ENCODE measurements at regions not wholly inside any gene's neighbourhood (a gene's known extent, or its start where the extent isn't known, plus 50 kb on each side); places are given as distances from the start of the nearest gene placed in this dataset.
"Not testable (repeated sequence)": the region's sequence is repeated elsewhere in the genome, so short reads cannot be mapped to it uniquely, and the experiment has no call there.

DNA sequence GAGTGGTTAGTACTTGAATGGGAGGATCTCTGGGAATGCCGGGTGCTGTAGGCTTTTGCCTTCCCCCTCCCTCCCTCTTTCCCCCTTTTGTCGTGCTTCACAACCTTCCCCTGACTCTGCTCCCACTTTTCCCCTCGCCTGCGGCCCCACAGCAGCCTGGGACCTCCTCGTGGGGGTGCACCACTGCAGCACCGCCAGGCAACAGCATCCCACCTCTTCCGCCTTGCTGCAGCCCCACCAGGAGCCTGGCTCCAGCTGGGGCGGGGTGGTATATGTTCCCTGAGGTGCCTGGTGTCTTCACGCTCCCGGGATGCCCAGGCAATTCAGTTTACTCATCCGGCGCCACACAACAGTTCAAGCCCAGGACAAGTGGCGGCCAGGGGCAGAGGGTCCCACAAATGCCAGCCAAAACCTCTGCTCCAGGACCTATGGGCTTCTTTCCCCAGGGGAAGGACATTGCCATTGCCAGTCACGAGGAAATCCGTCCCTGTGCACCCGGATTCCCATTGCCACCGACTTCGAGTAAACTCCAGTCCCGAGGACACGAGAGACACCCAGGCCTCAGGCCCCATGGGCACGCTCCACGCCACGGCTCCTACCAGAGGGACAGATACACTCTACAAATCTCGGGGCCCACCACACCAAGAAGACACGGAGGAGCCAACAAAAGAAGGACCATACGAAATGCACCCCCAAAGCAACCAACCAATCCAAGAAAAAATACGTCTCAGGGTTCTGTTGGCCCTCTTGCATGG lies 181.7 kb downstream of the ALG10 start:
- no peak for DNase-seq

DNA sequence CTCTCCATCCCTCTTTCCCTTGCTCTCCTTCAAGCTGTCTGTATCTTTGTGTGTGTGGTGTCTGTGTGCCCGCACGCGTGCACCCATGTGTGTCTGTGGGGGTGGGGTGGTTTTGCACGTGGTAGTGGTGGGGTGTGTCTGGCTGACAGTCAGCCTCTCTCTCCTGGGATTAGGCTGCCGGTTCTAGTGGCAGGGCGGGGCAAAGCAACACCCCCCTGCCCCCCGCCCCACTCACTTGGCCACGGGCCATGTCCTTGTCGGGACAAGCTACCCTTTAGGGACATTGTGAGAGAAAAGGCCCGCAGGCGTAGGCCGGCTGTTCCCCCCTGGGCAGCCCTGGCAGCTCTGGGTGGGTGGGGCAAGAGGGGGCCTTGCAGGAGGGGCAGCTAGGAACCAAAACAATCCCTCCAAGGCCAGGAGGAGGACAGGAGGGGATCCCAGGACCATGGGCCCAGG lies 182.6 kb downstream of the ALG10 start:
- no peak for DNase-seq

DNA sequence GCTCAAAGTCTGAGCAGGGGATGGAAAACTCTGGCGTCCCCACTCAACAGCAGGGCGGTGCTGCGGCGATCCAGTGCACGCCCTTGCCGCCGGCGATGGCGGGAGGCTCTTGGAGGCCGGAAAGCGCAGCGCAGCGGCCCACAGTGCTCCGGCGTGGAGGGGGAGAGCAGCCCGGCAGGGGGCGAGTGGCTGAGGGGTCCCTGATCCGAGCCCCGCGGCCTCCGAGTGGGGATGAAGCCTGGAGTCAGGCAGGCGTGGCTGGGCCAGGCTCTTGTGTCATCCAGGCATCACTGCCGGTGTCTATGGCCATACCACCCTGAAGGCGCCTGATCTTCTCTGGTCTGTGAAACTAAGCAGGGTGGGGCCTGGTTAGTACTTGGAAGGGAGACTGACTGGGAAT lies 183.1 kb downstream of the ALG10 start:
- DNase-seq: no peak

DNA sequence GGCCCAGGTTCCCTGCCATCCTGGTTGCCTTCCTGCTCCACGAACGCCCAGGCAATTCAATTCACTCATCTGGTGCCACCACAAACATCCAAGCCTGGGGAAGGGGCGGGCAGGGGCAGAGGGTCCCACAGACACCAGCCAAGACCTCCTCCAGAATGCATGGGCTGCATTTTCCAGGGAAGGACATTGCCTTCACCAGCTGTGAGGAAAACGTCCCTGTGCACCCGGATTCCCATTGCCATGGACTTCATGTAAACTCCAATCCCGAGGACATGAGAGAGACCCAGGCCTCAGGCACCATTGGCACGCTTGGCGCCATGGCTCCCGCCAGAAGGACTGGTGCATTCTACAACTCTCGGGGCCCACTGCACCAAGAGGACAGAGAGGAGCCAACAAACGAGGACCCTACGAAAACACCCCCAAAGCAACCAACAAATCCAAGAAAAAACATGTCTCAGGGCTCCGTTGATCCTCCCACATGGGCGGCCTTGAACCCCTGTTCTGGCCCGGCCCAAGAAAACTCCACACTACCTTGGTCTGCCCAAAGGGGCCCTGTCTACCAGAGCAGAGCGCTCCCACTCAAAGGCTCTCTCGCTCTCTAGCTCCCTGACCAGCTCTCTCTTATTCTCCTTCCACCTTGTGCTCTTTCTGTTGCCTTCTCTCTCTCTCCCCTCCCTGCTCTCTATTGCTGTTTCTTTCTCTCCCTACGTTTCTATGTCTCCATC lies 183.9 kb downstream of the ALG10 start:
- no peak for DNase-seq

DNA sequence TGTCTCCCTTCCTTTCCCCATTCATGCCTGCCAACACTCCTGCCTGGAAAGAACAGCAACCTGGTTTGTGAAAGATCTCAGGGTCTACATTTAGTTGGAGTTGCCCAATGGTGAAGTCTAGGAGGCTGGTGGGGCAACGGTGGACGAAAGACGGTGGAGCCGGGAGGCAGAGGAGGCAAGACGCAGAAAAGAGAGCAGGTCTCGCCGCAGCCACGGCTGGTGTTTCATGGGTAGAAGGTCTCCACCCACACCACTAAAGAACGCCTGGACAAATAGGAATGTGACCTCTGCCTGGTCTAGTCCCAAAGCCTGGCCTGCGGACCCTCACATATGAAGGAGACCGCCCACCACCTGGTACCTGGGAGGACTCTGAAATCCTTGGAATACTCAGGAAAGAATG lies 185.6 kb downstream of the ALG10 start:
- no peak for DNase-seq

DNA sequence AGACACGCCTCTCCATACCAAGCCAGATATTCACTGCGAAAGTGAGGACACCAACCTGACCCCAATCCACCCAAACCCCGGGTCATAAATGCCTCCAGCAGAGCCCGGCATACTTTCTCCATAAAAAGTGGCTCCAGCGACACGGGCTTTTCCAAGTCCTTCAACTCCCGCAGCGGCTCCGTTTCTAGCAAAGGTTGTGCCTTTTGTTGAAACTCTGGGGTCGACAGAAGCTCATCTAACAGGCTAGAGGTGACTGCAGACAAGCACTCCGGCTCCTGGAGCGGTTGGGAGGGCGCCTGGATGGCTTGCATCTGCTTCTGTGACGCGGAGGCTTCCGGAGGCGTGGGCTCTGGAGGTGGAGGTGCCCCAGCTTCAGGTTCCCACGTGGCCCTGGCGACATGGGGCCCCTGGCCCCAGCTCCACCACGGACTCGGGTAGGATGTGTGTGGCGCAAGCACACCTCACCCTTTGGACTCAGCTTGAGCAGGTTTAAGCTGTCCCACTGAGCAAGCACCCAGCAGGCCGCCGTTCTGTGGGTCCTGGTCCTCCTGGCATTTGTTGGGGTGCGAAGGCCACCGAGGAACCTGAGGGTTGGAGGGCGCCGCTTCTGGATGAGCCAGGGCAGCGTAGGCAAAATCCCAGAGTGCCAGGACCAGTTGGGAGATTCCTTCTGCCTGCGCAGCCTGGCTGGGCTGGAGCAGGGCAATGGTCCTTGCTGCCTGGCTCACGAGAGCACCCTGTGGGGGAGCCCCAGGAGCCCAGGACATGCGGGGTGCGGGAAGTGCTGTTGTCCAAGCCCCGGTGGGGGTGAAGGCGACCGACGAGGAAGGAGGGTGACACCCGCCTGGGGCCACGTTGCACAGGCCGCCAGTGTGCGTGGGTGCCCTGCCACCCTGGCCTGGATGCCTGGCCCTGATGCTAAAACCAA lies 186.3 kb downstream of the ALG10 start:
- DNase-seq: no peak

DNA sequence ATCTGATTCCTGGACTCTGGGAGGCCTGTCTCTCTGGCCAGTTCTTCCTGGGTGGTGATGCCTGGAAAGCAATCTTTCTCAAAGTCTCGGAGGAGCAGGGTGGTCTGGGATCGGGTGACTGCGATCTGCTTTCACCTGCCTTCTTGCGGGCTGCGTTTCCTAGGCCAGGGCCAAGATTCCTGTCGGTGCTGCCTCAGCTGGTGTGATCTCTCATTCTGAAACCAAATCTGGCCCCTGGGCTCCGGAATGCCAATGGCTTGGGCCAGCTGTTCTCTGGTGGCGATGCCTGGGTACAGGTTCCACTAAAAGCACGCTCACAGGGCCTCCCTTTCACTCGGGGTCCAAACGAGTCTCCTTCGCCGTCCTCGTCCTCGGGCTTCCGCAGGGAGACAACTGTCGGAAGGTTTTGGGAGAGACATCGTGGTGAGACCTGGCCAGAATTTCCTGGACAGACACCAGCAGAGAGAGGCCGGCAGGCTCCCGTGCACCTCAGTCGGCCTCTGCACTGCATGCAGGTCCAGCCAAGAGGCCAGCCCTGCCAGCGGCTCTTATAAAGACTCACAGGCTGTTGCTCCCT lies 187.1 kb downstream of the ALG10 start:
- no peak for DNase-seq

DNA sequence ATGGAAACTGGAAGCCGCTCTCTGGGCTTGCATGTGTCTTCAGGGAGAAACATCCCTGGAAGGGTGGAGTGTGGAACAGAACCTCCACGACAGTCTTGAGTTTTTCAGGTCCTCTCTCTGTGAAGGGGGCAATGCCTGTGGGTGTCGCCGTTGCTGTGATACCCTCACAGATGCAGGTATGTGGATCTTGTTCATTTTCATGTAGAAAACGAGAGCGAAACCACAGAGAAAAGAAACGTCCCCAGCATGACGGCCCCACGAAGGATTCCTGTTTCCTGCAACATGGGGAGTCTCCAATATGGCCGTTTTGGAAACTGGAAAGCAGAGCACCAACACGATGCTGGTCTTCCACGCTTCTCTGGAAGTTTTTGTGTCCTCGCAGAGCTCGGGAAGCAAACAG lies 187.9 kb downstream of the ALG10 start:
- DNase-seq: no peak

DNA sequence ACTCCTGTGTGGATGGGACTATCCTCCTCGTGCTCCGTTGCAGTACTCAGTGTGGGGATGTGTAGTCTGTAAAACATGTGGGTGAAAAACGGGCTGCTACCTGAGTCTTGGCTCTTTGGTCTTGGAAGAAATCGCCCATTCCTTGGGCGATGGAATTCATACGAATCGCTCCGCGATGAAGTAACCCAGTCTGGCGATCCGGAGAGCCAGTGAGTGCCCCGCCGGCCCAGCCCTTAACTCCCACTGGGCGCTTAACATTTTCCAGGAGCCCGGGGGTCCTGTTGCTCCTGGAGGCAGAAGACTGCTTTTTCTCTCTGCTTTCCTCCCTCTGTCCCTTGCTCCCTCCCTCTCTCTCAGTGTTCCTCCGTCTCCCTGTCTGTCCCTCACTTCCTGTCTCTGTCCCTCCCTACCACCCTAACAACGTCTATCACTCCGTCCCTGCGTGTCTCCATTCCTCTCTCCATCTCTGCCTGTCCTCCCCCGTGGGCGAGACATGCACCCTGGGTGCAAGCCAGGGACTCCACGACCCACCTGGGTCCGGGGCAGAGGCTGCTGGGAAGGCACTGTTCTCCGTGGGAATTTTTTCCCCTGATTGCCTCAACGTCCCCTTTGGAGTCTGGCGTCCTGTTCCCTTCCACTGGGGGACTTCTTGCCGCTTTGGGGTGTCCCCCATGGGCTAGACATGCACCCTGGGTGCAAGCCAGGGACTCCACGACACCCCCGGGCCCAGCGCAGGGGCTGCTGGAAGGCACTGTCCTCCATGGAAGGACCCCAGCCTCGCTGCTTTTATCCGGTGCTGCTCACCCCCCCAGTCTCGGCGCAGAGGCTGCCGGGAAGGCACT lies 188.6 kb downstream of the ALG10 start:
- DNase-seq: no peak

DNA sequence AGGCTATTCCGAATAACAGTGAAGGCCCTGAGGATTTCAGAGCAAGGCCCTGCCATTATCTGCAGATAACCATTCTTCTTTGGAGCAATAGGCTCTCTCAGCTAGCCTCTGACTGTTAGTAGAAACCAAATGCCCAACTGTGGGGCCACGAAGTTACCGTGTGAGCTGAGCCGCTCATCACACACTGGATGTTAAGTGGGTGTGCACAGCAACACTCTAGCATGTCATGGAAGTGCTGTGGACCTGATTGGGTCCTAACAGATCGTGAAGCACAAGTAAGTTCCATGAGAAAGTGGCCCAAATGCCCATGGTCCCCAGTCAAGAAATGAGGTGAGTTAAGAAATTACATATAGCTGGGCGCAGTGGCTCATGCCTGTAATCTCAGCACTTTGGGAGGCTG lies 190.4 kb downstream of the ALG10 start:
- no peak for DNase-seq

DNA sequence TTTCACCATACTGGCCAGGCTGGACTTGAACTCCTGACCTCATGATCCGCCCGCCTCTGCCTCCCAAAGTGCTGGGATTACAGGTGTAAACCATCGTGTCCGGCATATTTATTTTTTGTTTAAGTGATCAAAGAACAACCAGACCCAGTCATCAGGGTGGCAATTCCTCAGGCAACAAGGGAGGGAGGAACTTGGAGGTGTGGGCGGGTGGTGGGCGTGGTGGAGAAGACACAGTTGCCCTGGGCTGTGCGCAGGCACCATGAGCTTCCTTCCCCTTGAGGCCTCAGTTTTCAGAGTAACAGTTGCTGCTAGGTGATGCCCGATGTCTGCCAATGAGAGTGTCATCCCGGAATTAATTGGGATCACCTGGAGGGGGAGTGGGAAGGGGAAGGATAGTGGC lies 191.7 kb downstream of the ALG10 start:
- no peak for DNase-seq

DNA sequence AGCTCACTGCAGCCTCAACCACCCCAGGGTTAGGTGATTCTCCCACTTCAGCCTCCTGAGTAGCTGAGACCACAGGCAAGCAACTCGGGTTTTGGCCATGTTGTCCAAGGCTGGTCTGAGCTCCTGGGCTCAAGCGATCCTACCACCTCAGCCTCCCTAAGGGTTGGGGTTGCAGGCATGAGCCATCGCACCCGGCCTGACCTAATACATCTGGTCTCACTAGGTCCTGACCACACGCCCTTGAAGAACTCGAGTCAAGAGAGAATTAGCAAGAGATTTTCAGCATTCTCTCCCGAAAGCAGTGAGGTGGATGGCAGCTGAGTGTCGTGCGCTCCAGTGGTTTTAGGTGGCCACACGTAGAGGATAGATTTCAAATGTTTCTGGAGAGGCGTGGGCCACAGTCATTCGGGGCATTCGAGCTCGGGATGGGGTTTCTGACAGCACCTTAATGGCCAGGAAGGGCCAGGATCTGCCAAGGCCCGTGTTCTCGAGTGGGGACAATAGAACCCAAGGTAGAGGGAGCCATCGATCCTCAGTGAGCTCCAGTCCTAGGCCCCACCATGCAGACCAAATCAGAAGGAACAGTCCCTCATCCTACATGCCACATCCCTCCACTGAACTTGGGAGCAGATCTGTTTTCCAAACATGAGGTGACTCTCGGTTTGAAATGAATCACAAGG lies 193.1 kb downstream of the ALG10 start:
- DNase-seq: no peak

DNA sequence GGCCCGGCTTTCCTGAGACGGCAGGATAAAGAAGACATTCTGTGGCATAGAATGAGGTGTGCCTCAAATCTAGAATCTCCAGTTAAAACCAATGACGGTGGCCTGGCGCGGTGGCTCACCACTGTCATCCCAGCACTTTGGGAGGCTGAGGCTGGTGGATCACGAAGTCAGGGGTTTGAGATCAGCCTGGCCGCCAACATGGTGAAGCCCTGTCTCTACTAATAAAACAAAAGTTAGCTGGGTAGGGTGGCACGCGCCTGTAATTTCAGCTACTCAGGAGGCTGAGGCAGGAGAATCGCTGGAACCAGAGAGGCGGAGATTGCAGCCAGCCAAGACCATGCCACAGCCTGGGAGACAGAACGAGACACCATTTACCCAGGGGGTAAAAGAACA lies 193.6 kb downstream of the ALG10 start:
- DNase-seq: no peak

DNA sequence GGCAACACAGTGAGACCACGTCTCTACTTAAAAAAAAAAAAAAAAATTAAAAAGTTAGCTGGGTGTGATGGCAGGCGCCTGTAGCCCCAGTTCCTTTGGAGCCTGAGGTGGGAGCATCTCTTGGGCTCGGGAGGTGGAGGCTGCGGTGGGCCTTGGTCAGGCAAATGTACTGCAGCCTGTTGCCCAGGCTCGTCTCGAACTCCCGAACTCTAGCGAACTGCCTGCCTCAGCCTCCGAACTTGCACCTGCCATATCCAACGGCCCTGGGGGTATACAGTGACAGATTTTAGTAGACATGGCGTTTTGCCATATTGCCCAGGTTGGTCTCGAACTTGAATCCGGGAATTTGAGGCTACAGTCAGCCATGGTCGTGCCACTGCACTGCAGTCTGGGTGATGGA lies 195.4 kb downstream of the ALG10 start:
- DNase-seq: no peak

DNA sequence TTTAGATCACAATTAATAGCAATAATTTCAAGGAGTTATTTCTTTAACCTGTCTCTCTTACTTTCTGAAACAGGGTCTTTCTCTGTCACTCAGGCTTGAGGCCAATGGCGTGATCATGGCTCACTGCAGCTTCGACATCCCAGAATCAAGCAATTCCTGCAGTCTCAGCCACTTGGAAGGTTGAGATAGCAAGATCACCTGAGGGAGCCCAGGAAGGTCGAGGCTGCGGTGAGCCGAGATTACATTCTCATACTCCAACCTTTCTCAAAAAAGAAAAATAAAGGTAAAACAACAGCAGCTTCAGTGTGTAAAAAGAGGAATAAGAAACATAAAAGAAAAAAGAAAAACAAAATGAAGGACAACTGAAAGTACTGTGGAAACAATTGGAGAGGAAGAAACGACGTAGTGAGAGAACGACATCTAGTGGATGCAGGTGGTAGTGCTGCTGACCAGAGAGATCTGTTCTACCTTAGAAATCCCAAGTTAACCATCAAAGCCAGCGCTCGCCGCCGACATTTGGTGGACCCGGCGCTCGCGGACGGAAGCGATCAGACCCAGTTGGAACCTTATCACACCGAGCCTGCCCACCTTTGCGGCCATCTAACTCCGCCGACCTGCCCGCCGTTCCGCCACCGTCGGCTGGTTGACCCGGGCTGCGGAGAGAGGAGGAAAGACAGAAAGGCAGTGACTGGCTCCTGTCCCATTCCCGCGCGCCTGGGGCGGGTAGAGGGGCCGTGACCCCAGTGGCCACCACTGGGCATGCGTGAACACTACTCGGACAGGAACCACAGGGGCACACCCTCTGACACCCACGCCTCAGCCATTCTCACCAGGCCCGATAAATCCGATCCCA lies 196.1 kb downstream of the ALG10 start:
- DNase-seq: peak; percentile 45

DNA sequence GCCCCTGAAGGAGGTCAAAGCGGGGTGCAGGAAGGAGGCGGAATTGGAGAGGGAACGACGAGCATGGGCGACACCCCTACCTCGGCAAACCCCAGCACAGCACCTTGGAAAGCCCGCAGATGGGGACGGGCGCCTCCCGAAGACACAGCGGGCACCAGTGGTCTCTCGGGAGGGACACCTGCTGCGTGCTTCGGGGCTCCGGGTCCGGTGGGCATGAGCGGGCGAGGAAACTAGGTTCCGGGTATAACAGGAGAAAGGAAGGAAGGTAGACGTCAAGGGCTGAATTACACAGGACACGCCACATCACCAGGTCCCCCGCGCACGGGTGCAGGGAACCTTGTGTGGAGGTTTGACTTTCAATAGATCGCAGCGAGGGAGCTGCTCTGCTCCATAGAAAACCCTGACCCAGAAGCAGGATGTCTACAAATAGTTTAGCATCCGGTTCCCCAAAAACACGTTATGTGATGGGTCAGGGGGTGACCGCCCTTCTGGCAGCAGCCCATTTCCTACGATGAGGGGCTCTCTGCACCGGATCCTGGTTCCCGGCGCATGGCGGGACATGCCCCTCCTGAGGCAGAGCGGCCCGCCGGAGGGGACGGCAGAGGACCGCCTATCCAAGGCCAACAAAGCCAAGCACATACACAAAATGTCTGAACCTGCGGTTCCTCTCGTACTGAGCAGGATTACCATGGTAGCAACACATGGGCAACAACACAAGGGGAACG lies 196.9 kb downstream of the ALG10 start:
- DNase-seq: no peak

DNA sequence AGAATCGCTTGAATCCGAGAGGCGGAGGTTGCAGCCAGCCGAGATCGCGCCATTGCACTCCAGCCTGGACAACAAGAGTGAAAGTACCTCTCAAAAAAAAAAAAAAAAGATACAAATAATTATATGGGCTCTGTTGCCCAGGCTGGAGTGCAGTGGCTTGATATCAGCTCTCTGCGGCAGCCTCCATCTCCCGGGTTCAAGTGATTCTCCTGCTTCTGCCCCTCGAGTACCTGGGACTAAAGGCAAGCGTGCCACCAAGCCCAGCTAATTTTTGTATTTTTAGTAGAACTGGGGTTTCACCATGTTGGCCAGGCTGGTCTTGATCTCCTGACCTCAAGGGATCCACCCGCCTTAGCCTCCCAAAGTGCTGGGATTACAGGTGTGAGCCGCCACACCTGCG lies 197.8 kb downstream of the ALG10 start:
- not testable (repeated sequence) for DNase-seq

DNA sequence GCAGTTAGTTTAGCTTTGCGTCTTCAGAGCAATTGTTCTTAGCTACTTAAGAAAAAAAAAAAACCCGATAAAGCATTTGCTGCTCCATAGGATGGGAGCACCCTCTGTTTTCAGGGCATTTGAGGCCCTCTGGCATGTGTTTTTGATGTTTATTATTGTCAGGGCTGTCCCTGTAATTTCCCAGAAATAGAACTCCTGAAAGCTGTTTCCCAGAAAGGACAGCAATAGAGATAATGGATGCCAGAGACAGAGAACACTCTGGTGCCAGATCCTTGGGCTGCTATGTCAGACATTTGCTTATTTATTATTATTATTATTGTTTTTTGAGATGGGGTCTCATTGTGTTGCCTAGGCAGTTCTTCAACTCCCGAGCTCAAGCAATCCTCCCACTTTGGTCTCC lies 201.3 kb downstream of the ALG10 start:
- no peak for DNase-seq

DNA sequence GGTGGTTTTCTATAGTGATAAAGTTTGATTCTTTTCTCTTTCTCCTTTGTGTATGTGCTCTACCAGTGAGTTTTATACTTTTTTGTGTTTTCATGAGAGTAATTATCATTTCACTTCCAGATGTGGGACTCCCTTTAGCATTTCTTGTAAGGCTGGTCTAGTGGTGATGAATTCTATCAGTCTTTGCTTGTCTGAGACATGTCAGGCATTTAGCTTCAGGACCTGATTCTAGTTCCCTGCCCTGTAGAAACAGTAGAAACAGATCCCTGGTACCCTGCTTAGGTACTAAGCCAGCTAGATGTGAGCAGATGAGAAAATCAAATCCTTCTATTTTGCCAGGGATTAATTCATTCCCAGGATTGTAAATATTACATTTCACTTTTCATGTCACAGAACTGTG lies 203.7 kb downstream of the ALG10 start:
- not testable (repeated sequence) for DNase-seq

DNA sequence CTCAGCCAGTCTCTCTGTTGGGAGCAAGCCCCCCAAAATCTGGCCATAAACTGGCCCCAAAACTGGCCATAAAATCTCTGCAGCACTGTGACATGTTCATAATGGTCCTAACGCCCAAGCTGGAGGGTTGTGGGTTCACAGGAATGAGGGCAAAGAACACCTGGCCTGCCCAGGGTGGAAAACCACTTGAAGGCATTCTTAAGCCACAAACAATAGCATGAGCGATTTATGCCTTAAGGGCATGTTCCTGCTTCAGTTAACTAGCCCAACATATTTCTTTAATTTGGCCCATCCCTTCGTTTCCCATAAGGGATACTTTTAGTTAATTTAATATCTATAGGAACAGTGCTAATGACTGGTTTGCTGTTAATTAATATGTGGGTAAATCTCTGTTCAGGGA lies 205.8 kb downstream of the ALG10 start:
- not testable (repeated sequence) for DNase-seq
